Hepatocyte (in vitro differentiated cells): ENCODE measurements at regions not wholly inside any gene's neighbourhood (a gene's known extent, or its start where the extent isn't known, plus 50 kb on each side); places are given as distances from the start of the nearest gene placed in this dataset.

ENCODE experiments used
- CTCF ChIP-seq: fragments of 200-600 bp; sonication (generic); IDR thresholded peaks from 2 replicates; pipeline ENCODE4 v1.5.1; 2016; ENCODE audit warnings: antibody characterized with exemption, mild to moderate bottlenecking; ENCODE audit not compliant: poor library complexity
- EZH2 ChIP-seq: fragments of 200-600 bp; sonication (generic); IDR thresholded peaks from 2 replicates; pipeline ENCODE4 v1.6.1; 2016; ENCODE audit warnings: antibody characterized with exemption, mild to moderate bottlenecking, borderline replicate concordance
- EZH2phosphoT487 ChIP-seq: fragments of 200-600 bp; sonication (generic); IDR thresholded peaks from one replicate; pipeline ENCODE4 v1.6.1; 2018; ENCODE audit warnings: antibody characterized with exemption, mild to moderate bottlenecking, low read depth, moderate library complexity; ENCODE audit not compliant: unreplicated experiment, severe bottlenecking

DNA sequence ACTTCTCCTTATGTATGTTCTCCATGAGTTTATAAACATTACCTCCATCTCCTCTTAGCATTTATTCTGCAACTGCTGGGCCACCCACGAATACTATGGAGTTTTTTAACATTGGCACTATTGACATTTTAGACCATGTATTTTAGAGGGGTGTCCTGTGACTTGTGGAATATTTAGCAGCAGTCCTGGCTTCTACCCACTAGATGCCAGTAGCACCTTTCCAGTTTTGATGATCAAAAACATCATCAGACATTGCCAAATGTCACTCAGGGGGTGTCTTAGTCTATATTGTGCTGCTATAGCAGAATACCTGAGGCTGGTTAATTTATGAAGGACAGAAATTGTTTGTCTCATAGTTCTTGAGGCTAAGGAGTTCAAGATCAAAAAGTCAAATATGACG is 187.5 kb upstream of the RORB start:
- no peak for TF ChIP-seq EZH2
- TF ChIP-seq CTCF, result no peak
- no peak for TF ChIP-seq EZH2phosphoT487
